ENCODE measurements at regions not wholly inside any gene's neighbourhood (a gene's known extent, or its start where the extent isn't known, plus 50 kb on each side); places are given as distances from the start of the nearest gene placed in this dataset.
"Not testable (repeated sequence)": the region's sequence is repeated elsewhere in the genome, so short reads cannot be mapped to it uniquely, and the experiment has no call there.

GRCh38 chr21:19048098-19048672 is 644.6 kb upstream of the TMPRSS15 start:
- no peak for DNase-seq (ENCODE audit: low read depth, low spot score)

GRCh38 chr21:19049567-19049966 is 646.0 kb upstream of the TMPRSS15 start:
- no peak for DNase-seq (ENCODE audit: low read depth, low spot score)

- DNase-seq (ENCODE audit: low read depth, low spot score), result no peak
Measured at GRCh38 chr21:19065164-19065563, 661.6 kb upstream of the TMPRSS15 start.

- no peak for DNase-seq (ENCODE audit: low read depth, low spot score)
Measured at GRCh38 chr21:19076031-19076430, 672.4 kb upstream of the TMPRSS15 start.

- no peak for DNase-seq (ENCODE audit: low read depth, low spot score)
Measured at GRCh38 chr21:19109694-19110093, 706.1 kb upstream of the TMPRSS15 start.

- DNase-seq (ENCODE audit: low read depth, low spot score), result not testable (repeated sequence)
Measured at GRCh38 chr21:19119259-19119658, 715.7 kb upstream of the TMPRSS15 start.

- DNase-seq (ENCODE audit: low read depth, low spot score), result no peak
Measured at GRCh38 chr21:19120591-19120990, 717.0 kb upstream of the TMPRSS15 start.

- no peak for DNase-seq (ENCODE audit: low read depth, low spot score)
Measured at GRCh38 chr21:19122356-19122755, 718.8 kb upstream of the TMPRSS15 start.

GRCh38 chr21:19123053-19123452 is 719.5 kb upstream of the TMPRSS15 start:
- no peak for DNase-seq (ENCODE audit: low read depth, low spot score)

- DNase-seq (ENCODE audit: low read depth, low spot score), result no peak
Measured at GRCh38 chr21:19123525-19123924, 719.9 kb upstream of the TMPRSS15 start.

- no peak for DNase-seq (ENCODE audit: low read depth, low spot score)
Measured at GRCh38 chr21:19124691-19125090, 721.1 kb upstream of the TMPRSS15 start.

GRCh38 chr21:19130379-19131028 is 726.9 kb upstream of the TMPRSS15 start:
- no peak for DNase-seq (ENCODE audit: low read depth, low spot score)

- DNase-seq (ENCODE audit: low read depth, low spot score), result no peak
Measured at GRCh38 chr21:19141511-19141910, 737.9 kb upstream of the TMPRSS15 start.

- no peak for DNase-seq (ENCODE audit: low read depth, low spot score)
Measured at GRCh38 chr21:19145682-19146293, 742.2 kb upstream of the TMPRSS15 start.

GRCh38 chr21:19148056-19148455 is 744.5 kb upstream of the TMPRSS15 start:
- DNase-seq (ENCODE audit: low read depth, low spot score), result no peak

GRCh38 chr21:19171585-19171984 is 768.0 kb upstream of the TMPRSS15 start:
- DNase-seq (ENCODE audit: low read depth, low spot score), result no peak

GRCh38 chr21:19181604-19182140 is 778.1 kb upstream of the TMPRSS15 start:
- no peak for DNase-seq (ENCODE audit: low read depth, low spot score)

- no peak for DNase-seq (ENCODE audit: low read depth, low spot score)
Measured at GRCh38 chr21:19197950-19198349, 794.4 kb upstream of the TMPRSS15 start.

GRCh38 chr21:19198801-19199200 is 795.2 kb upstream of the TMPRSS15 start:
- no peak for DNase-seq (ENCODE audit: low read depth, low spot score)

- DNase-seq (ENCODE audit: low read depth, low spot score), result no peak
Measured at GRCh38 chr21:19218163-19218562, 814.6 kb upstream of the TMPRSS15 start.

- no peak for DNase-seq (ENCODE audit: low read depth, low spot score)
Measured at GRCh38 chr21:19224090-19224489, 820.5 kb upstream of the TMPRSS15 start.

GRCh38 chr21:19228226-19228625 is 824.6 kb upstream of the TMPRSS15 start:
- no peak for DNase-seq (ENCODE audit: low read depth, low spot score)

GRCh38 chr21:19233841-19234240 is 830.3 kb upstream of the TMPRSS15 start:
- DNase-seq (ENCODE audit: low read depth, low spot score), result not testable (repeated sequence)
